ENCODE measurements at regions not wholly inside any gene's neighbourhood (a gene's known extent, or its start where the extent isn't known, plus 50 kb on each side); places are given as distances from the start of the nearest gene placed in this dataset.

DNA sequence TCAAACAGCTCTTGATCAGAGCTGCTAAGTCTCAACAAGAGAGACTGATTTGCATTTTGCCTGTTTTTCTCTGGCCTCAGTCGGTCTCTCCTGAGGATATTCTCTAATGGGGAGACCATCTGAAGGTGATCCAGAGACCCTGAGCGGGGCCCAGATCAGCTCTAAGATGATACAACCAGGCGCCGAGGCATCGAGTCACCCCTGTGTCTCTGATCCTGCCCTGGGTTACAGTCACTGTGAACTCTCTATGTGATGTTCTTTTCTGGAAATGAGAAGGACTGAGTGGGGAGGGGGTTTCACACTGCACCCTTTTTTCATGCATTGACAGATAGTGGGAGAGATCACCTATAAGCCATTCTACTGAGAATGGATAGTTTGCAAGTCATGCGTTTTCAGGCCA lies 247.6 kb upstream of the PWP1 start:
- TF ChIP-seq, protein P1, sequence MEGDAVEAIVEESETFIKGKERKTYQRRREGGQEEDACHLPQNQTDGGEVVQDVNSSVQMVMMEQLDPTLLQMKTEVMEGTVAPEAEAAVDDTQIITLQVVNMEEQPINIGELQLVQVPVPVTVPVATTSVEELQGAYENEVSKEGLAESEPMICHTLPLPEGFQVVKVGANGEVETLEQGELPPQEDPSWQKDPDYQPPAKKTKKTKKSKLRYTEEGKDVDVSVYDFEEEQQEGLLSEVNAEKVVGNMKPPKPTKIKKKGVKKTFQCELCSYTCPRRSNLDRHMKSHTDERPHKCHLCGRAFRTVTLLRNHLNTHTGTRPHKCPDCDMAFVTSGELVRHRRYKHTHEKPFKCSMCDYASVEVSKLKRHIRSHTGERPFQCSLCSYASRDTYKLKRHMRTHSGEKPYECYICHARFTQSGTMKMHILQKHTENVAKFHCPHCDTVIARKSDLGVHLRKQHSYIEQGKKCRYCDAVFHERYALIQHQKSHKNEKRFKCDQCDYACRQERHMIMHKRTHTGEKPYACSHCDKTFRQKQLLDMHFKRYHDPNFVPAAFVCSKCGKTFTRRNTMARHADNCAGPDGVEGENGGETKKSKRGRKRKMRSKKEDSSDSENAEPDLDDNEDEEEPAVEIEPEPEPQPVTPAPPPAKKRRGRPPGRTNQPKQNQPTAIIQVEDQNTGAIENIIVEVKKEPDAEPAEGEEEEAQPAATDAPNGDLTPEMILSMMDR (conservative IDR thresholded peaks at IDR 0.05; ENCODE audit: low read depth, low read length), result no peak
- TF ChIP-seq EZH2 (IDR thresholded peaks at IDR 0.05; ENCODE audit: low read length, unreplicated experiment) (no peak), EZH2phosphoT487 (IDR thresholded peaks at IDR 0.05; ENCODE audit: borderline replicate concordance, low read length) (no peak)

Measured in PC-3 (cell line).